Adrenal gland (tissue), 9 donors: ENCODE measurements at regions not wholly inside any gene's neighbourhood (a gene's known extent, or its start where the extent isn't known, plus 50 kb on each side); places are given as distances from the start of the nearest gene placed in this dataset.

Experiments used
- DNase-seq, 7 donors: peaks; one replicate each; pipeline ENCODE4 v3.0.0-alpha.2; 2019 to 2020
- H3K27ac ChIP-seq, 5 donors: fragments of 200-600 bp; sonication (generic) in 4 of 5; 1 replicate in 3 of 5; 2 replicates in 2 of 5; pipeline versions ENCODE4 v1.5.1 to v1.8.0; 2016 to 2020; ENCODE audit warnings: mild to moderate bottlenecking in 1 of 5
- H3K27me3 ChIP-seq: fragments of 200-600 bp; 2 replicates; pipeline ENCODE4 v1.8.0; 2021
- H3K36me3 ChIP-seq, 2 donors: fragments of 200-600 bp; replicated peaks in 1 of 2; 1 replicate in 1 of 2; 2 replicates in 1 of 2; pipeline versions ENCODE4 v1.5.1 to v1.8.0; 2018 to 2022
- H3K4me1 ChIP-seq, 2 donors: fragments of 200-600 bp; replicated peaks in 1 of 2; 1 replicate in 1 of 2; 2 replicates in 1 of 2; pipeline versions ENCODE4 v1.5.1 to v1.8.0; 2018 to 2021
- H3K4me3 ChIP-seq, 4 donors: fragments of 200-600 bp; sonication (generic) in 3 of 4; one replicate each; pipeline ENCODE4 v1.5.1; 2016 to 2018
- H3K9me3 ChIP-seq, 3 donors: fragments of 200-600 bp; sonication (generic) in 1 of 3; replicated peaks in 1 of 3; 1 replicate in 2 of 3; 2 replicates in 1 of 3; pipeline versions ENCODE4 v1.5.1 to v1.8.0; 2016 to 2021
- POLR2A ChIP-seq, 2 donors: fragments of 450-650 bp; IDR thresholded peaks; one replicate each; pipeline ENCODE4 v1.6.1; 2017; ENCODE audit warnings: antibody characterized with exemption in 2 of 2, mild to moderate bottlenecking in 2 of 2, moderate library complexity in 1 of 2
- WGBS, 4 donors: extraction: QIAGEN DNeasy Blood & Tissue Kit in 2 of 4; methylation state at CpG; one replicate each; pipeline versions ENCODE4 v1.1.5 to v1.1.7; 2013 to 2017; 5-methylcytosine and 5-hydroxymethylcytosine counted together
- intact Hi-C, 2 donors: fragments of 100-400 bp; cut with DNase I; formaldehyde crosslinking; loops; one replicate each; pipeline versions ENCODE4 v1.14.1 to v1.15.0; 2022 to 2023
- TF ChIP-seq, protein P1 (sequence below), 6 experiments: fragments of 450-650 bp in 4 of 6; fragments of 200-600 bp in 2 of 6; sonication (generic) in 1 of 6; IDR thresholded peaks; 1 replicate in 5 of 6; 2 replicates in 1 of 6; pipeline versions ENCODE4 v1.5.1 to v1.8.0; 2016 to 2021; ENCODE audit warnings: antibody characterized with exemption in 6 of 6, mild to moderate bottlenecking in 2 of 6, moderate library complexity in 1 of 6
- donor health status: healthy with polysubstance abuse.
- donor health status: Bipolar disorder and iron deficiency.
- donor health status: DM: yes; HTN: yes; CAD: no.
- donor health status: DM: no; HTN: no; CAD: no.
- donor health status: DM: no; HTN: no; CAD: no.

DNA sequence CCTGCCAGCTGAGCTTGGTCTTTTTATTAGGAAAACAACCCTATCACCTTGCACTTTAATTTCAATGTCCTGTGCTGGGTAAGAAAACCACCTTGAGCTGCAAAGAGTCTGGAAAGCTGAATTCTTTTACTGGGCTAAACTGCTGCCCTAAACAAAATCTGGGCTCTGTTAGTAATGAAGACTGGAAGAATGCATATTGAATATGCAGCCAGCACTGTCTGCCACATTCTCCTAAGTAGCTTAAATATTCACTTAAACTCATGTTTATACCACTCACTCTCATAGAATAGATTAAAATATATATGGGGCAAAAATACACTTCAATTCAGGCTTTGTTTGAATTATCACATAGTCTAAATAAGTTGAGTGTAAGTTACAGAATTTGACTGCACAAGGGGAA lies 158.0 kb downstream of the TGFB2 start:
- intact Hi-C loops = no loop called here
- H3K27ac ChIP-seq = no peak overlapping the region
- TF ChIP-seq, protein P1, sequence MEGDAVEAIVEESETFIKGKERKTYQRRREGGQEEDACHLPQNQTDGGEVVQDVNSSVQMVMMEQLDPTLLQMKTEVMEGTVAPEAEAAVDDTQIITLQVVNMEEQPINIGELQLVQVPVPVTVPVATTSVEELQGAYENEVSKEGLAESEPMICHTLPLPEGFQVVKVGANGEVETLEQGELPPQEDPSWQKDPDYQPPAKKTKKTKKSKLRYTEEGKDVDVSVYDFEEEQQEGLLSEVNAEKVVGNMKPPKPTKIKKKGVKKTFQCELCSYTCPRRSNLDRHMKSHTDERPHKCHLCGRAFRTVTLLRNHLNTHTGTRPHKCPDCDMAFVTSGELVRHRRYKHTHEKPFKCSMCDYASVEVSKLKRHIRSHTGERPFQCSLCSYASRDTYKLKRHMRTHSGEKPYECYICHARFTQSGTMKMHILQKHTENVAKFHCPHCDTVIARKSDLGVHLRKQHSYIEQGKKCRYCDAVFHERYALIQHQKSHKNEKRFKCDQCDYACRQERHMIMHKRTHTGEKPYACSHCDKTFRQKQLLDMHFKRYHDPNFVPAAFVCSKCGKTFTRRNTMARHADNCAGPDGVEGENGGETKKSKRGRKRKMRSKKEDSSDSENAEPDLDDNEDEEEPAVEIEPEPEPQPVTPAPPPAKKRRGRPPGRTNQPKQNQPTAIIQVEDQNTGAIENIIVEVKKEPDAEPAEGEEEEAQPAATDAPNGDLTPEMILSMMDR (IDR thresholded peaks at IDR 0.05) = no peak
- TF ChIP-seq POLR2A (IDR thresholded peaks at IDR 0.05) = no peak
- no peak overlapping the region for H3K4me3 ChIP-seq
- H3K9me3 ChIP-seq = peaks cover 0 to 4% (median 0%) of the 10 kb centered on the region in 3 donors
- H3K4me1 ChIP-seq = no peaks in the 10 kb centered on the region
- DNase-seq = no peak
- H3K36me3 ChIP-seq = no peaks in the 10 kb centered on the region
- no peaks in the 10 kb centered on the region for H3K27me3 ChIP-seq

DNA sequence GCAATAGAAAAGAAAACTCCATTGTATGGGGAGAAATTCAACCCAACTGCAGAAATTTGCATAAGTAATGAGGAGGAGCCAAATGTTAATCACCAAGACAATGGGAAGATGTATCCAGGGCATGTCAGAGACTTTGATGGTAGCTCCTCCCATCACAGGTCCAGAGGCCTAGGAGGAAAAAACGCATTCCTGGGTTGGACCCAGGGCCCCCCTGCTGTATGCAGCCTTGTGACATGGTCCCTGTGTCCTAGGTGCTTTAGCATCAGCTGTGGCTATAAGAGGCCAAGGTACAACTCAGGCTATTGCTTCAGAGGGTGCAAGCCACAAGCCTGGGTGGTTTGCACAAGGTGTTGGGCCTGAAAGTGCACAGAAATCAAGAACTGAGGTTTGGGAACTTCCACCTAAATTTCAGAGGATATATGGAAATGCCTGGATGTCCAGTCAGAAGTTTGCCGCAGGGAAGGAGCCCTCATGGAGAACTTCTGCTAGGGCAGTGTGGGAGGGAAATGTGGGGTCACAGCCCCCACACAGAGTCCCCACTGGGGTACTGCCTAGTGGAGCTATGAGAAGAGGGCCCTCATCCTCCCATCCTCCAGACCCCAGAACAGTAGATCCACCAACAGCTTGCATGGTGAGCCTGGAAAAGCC lies 162.3 kb downstream of the TGFB2 start:
- intact Hi-C loops = no loop called here
- no peak overlapping the region for H3K4me3 ChIP-seq

DNA sequence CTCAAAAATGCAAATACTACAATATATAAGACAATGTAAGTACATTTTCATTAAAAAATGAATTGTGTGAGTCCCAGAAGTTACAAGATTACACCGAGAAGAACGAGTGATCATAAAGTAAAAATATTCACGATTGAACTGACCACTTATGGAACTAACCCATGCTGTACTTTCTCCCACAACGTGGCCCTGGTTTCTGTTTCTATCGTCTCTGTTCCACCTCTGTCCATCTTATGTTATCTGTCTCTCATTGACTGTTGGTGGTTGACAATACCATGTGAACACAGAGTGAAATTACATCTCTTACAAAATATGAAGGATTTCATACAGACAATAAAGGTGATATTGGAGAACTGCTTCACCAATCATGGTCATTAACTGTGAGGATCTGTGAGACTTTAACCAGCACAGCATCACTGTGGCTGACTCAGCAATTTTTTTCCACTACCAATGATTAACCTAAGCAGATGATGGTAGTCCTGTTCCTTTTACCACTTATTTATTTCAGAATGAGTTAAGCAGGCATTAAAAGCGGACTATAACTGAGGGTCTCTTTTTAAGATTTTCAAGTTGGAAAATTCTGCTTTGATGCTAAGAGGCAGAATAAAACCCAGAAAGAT lies 165.1 kb downstream of the TGFB2 start:
- TF ChIP-seq, protein P1 (IDR thresholded peaks at IDR 0.05) = no peak
- no peak for TF ChIP-seq POLR2A (IDR thresholded peaks at IDR 0.05)
- no peak for DNase-seq
- Histone ChIP-seq H3K36me3 (no peaks in the 10 kb centered on the region), H3K27me3 (no peaks in the 10 kb centered on the region), H3K4me1 (no peaks in the 10 kb centered on the region), H3K4me3 (no peak overlapping the region), H3K27ac (no peak overlapping the region), H3K9me3 (peaks cover 0 to 4% (median 0%) of the 10 kb centered on the region in 3 donors)
- intact Hi-C loops = loop anchor here in 1 of 2 donors (10.0 kb wide), 1 partner anchor 165 kb away; the partner anchor contains the start of gene TGFB2
- WGBS, 4 donors = 76 to 89% (median 86%) methylated on average over 6 of the region's 6 CpGs

More for the DNA sequence above, 162.3 kb downstream of the TGFB2 start:
- DNase-seq = no peak
- Histone ChIP-seq H3K4me1 (no peaks in the 10 kb centered on the region), H3K36me3 (no peaks in the 10 kb centered on the region), H3K9me3 (peaks cover 0 to 4% (median 0%) of the 10 kb centered on the region in 3 donors), H3K27me3 (no peaks in the 10 kb centered on the region), H3K27ac (no peak overlapping the region)
- TF ChIP-seq, protein P1 (IDR thresholded peaks at IDR 0.05) = no peak
- TF ChIP-seq POLR2A (IDR thresholded peaks at IDR 0.05) = no peak
- WGBS, 4 donors = 75 to 92% (median 81%) methylated on average over 1 to 2 of the region's 2 CpGs

DNA sequence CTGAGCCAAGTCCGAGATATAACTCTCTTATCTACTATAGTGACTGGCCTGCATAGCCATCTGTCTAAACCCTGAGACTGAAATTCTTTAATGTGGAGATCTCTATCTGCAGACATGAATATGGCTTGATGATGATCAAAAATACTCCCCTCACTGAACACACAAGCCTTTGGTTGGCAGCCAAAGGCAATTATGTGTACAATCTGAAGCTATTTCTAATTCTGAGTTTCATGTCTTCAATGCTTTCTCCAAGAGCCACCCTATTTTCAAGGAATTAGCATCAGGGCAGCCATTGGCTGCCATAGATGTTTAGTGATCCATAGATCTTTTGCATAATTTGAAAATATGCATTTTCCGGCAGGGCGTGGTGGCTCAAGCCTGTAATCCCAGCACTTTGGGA lies 168.2 kb downstream of the TGFB2 start:
- 75 to 90% (median 84%) methylated on average over 3 of the region's 3 CpGs for WGBS, 4 donors
- DNase-seq = no peak
- no peaks in the 10 kb centered on the region for H3K4me1 ChIP-seq
- no peak for TF ChIP-seq POLR2A (IDR thresholded peaks at IDR 0.05)
- TF ChIP-seq, protein P1 (IDR thresholded peaks at IDR 0.05) = no peak
- intact Hi-C loops = loop anchor here in 1 of 2 donors (10.0 kb wide), 1 partner anchor 169 kb away; the partner anchor contains the start of gene TGFB2
- H3K9me3 ChIP-seq = no peaks in the 10 kb centered on the region
- H3K27ac ChIP-seq = no peak overlapping the region
- no peaks in the 10 kb centered on the region for H3K27me3 ChIP-seq
- H3K4me3 ChIP-seq = no peak overlapping the region
- no peaks in the 10 kb centered on the region for H3K36me3 ChIP-seq
